ENCODE measurements at regions not wholly inside any gene's neighbourhood (a gene's known extent, or its start where the extent isn't known, plus 50 kb on each side); places are given as distances from the start of the nearest gene placed in this dataset.
A peak's percentile ranks its signal among the peaks of the same experiment; 100 is the strongest.

DNA sequence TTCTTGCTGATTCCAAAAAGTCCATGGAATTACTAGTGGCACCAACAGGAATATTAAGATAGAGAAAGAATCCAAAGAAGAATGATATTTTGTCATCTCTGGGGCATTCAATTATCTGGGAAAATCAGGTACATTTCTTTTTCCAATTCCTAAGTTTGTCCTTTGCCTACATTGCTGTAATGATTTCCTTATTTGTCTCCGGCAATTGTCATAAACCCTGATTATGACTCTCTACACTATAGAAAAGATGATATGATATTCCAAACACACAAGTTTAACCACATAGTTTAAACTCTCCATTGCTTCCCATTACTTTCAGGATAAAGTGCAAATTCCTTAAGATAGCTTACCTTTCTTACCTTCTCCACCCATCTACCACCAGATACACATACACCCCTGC is 647.0 kb downstream of the PLPP3 start:
- Histone ChIP-seq H3K9ac (ENCODE audit: insufficient read depth, low read length) (no peak overlapping the region), H3K79me2 (ENCODE audit: control insufficient read depth, insufficient read depth, low read length) (no peaks in the 10 kb centered on the region), H3K36me3 (ENCODE audit: control insufficient read depth, insufficient read depth, low read length) (no peaks in the 10 kb centered on the region), H3K4me1 (ENCODE audit: control insufficient read depth, extremely low read depth, insufficient read depth, low read length) (no peaks in the 10 kb centered on the region), H3K27ac (ENCODE audit: insufficient read depth, low read length) (no peak overlapping the region), H2AFZ (ENCODE audit: low read length) (no peak overlapping the region), H3K9me3 (ENCODE audit: control insufficient read depth, insufficient read depth, low read depth, low read length) (no peaks in the 10 kb centered on the region), H4K20me1 (ENCODE audit: control insufficient read depth, extremely low read depth, insufficient read depth, low read length) (no peaks in the 10 kb centered on the region), H3K27me3 (ENCODE audit: control insufficient read depth, insufficient read depth, low read length) (no peaks in the 10 kb centered on the region), H3K4me3 (replicated peaks in 1 of 4; ENCODE audit: control extremely low read depth in 1 of 4, insufficient read depth in 1 of 4, low read depth in 3 of 4, low read length in 4 of 4) (no peak overlapping the region), H3K4me2 (ENCODE audit: extremely low read depth, insufficient read depth, low read length) (no peak overlapping the region)
- no peak for TF ChIP-seq EZH2 (IDR thresholded peaks at IDR 0.05; ENCODE audit: low read length, missing control alignments)
- TF ChIP-seq, protein P1, sequence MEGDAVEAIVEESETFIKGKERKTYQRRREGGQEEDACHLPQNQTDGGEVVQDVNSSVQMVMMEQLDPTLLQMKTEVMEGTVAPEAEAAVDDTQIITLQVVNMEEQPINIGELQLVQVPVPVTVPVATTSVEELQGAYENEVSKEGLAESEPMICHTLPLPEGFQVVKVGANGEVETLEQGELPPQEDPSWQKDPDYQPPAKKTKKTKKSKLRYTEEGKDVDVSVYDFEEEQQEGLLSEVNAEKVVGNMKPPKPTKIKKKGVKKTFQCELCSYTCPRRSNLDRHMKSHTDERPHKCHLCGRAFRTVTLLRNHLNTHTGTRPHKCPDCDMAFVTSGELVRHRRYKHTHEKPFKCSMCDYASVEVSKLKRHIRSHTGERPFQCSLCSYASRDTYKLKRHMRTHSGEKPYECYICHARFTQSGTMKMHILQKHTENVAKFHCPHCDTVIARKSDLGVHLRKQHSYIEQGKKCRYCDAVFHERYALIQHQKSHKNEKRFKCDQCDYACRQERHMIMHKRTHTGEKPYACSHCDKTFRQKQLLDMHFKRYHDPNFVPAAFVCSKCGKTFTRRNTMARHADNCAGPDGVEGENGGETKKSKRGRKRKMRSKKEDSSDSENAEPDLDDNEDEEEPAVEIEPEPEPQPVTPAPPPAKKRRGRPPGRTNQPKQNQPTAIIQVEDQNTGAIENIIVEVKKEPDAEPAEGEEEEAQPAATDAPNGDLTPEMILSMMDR (conservative IDR thresholded peaks at IDR 0.05 in 1 of 2, IDR thresholded peaks at IDR 0.05 in 1 of 2; ENCODE audit: low read depth in 1 of 2, low read length in 2 of 2): no peak
- no peak for DNase-seq (ENCODE audit: low read depth in 2 of 2)

- Histone ChIP-seq H3K36me3 (ENCODE audit: control insufficient read depth, insufficient read depth, low read length) (no peaks in the 10 kb centered on the region), H3K27me3 (ENCODE audit: control insufficient read depth, insufficient read depth, low read length) (no peaks in the 10 kb centered on the region), H3K27ac (ENCODE audit: insufficient read depth, low read length) (no peak overlapping the region), H3K4me3 (replicated peaks in 1 of 4; ENCODE audit: control extremely low read depth in 1 of 4, insufficient read depth in 1 of 4, low read depth in 3 of 4, low read length in 4 of 4) (no peak overlapping the region), H3K9ac (ENCODE audit: insufficient read depth, low read length) (no peak overlapping the region), H3K79me2 (ENCODE audit: control insufficient read depth, insufficient read depth, low read length) (no peaks in the 10 kb centered on the region), H3K4me2 (ENCODE audit: extremely low read depth, insufficient read depth, low read length) (no peak overlapping the region), H2AFZ (ENCODE audit: low read length) (no peak overlapping the region), H3K4me1 (ENCODE audit: control insufficient read depth, extremely low read depth, insufficient read depth, low read length) (no peaks in the 10 kb centered on the region), H3K9me3 (ENCODE audit: control insufficient read depth, insufficient read depth, low read depth, low read length) (no peaks in the 10 kb centered on the region), H4K20me1 (ENCODE audit: control insufficient read depth, extremely low read depth, insufficient read depth, low read length) (no peaks in the 10 kb centered on the region)
- peak; percentile 48 to 54 for DNase-seq (ENCODE audit: low read depth in 2 of 2)
- TF ChIP-seq EZH2 (IDR thresholded peaks at IDR 0.05; ENCODE audit: low read length, missing control alignments): no peak
- TF ChIP-seq, protein P1 (conservative IDR thresholded peaks at IDR 0.05 in 1 of 2, IDR thresholded peaks at IDR 0.05 in 1 of 2; ENCODE audit: low read depth in 1 of 2, low read length in 2 of 2): no peak
These were observed 648.1 kb downstream of the PLPP3 start for GRCh38 chr1:55931081-55931940.

GRCh38 chr1:55929652-55930051 is 649.7 kb downstream of the PLPP3 start:
- Histone ChIP-seq H3K4me3 (replicated peaks in 1 of 4; ENCODE audit: control extremely low read depth in 1 of 4, insufficient read depth in 1 of 4, low read depth in 3 of 4, low read length in 4 of 4) (no peak overlapping the region), H3K79me2 (ENCODE audit: control insufficient read depth, insufficient read depth, low read length) (no peaks in the 10 kb centered on the region), H3K27ac (ENCODE audit: insufficient read depth, low read length) (no peak overlapping the region), H3K4me2 (ENCODE audit: extremely low read depth, insufficient read depth, low read length) (no peak overlapping the region), H3K9me3 (ENCODE audit: control insufficient read depth, insufficient read depth, low read depth, low read length) (no peaks in the 10 kb centered on the region), H4K20me1 (ENCODE audit: control insufficient read depth, extremely low read depth, insufficient read depth, low read length) (no peaks in the 10 kb centered on the region), H3K27me3 (ENCODE audit: control insufficient read depth, insufficient read depth, low read length) (no peaks in the 10 kb centered on the region), H2AFZ (ENCODE audit: low read length) (no peak overlapping the region), H3K36me3 (ENCODE audit: control insufficient read depth, insufficient read depth, low read length) (no peaks in the 10 kb centered on the region), H3K9ac (ENCODE audit: insufficient read depth, low read length) (no peak overlapping the region), H3K4me1 (ENCODE audit: control insufficient read depth, extremely low read depth, insufficient read depth, low read length) (no peaks in the 10 kb centered on the region)
- no peak for TF ChIP-seq EZH2 (IDR thresholded peaks at IDR 0.05; ENCODE audit: low read length, missing control alignments)
- TF ChIP-seq, protein P1 (conservative IDR thresholded peaks at IDR 0.05 in 1 of 2, IDR thresholded peaks at IDR 0.05 in 1 of 2; ENCODE audit: low read depth in 1 of 2, low read length in 2 of 2): no peak
- DNase-seq (ENCODE audit: low read depth in 2 of 2): no peak
